ENCODE measurements at regions not wholly inside any gene's neighbourhood (a gene's known extent, or its start where the extent isn't known, plus 50 kb on each side); places are given as distances from the start of the nearest gene placed in this dataset.

- no peak overlapping the region for H3K27ac Mint-ChIP-seq (ENCODE audit: unreplicated experiment)
- CTCF ChIA-PET, result no interaction called here
- H3K9me3 Mint-ChIP-seq (ENCODE audit: unreplicated experiment), result no peaks in the 10 kb centered on the region
- no peak for TF ChIP-seq CTCF (IDR thresholded peaks at IDR 0.05; ENCODE audit: insufficient read depth in 1 of 2, low read depth in 1 of 2, low read length in 1 of 2, severe bottlenecking in 1 of 2, unreplicated experiment in 1 of 2)
- Histone ChIP-seq H3K36me3 (ENCODE audit: control insufficient read depth, insufficient read depth, low read length) (no peaks in the 10 kb centered on the region), H3K27me3 (replicated peaks; ENCODE audit: control insufficient read depth, insufficient read depth, low read length) (no peaks in the 10 kb centered on the region), H3K4me3 (ENCODE audit: low read depth, low read length) (no peak overlapping the region), H3K4me1 (no peaks in the 10 kb centered on the region), H3K9me3 (no peaks in the 10 kb centered on the region)
- no peak overlapping the region for H3K4me3 Mint-ChIP-seq (ENCODE audit: unreplicated experiment)
- no peaks in the 10 kb centered on the region for H3K36me3 Mint-ChIP-seq (ENCODE audit: insufficient read depth, unreplicated experiment)
- peaks cover 10% of the 10 kb centered on the region for H3K27me3 Mint-ChIP-seq (ENCODE audit: insufficient read depth, unreplicated experiment)
- intact Hi-C loops (cut with micrococcal nuclease; ENCODE audit: unreplicated experiment), result no loop called here
- no TSS peak for BruUV-seq (replicated peaks)
- no peak for DNase-seq
- no peaks in the 10 kb centered on the region for H3K4me1 Mint-ChIP-seq (ENCODE audit: low read depth, unreplicated experiment)
- POLR2A ChIA-PET, result no interaction called here
These were observed 77.5 kb upstream of the CAST start for GRCh38 chr5:96584712-96585111.

GRCh38 chr5:96588539-96588938 is 73.6 kb upstream of the CAST start:
- ChIA-PET CTCF (no interaction called here), POLR2A (no interaction called here)
- Histone ChIP-seq H3K9me3 (no peaks in the 10 kb centered on the region), H3K36me3 (ENCODE audit: control insufficient read depth, insufficient read depth, low read length) (no peaks in the 10 kb centered on the region; the same call in 1 of the 2 replicates), H3K27me3 (replicated peaks; ENCODE audit: control insufficient read depth, insufficient read depth, low read length) (no peaks in the 10 kb centered on the region), H3K4me1 (no peaks in the 10 kb centered on the region), H3K4me3 (ENCODE audit: low read depth, low read length) (no peak overlapping the region)
- Mint-ChIP-seq H3K27ac (ENCODE audit: unreplicated experiment) (no peak overlapping the region), H3K9me3 (ENCODE audit: unreplicated experiment) (no peaks in the 10 kb centered on the region), H3K27me3 (ENCODE audit: insufficient read depth, unreplicated experiment) (peaks cover 13% of the 10 kb centered on the region), H3K4me1 (ENCODE audit: low read depth, unreplicated experiment) (peaks cover 6% of the 10 kb centered on the region), H3K36me3 (ENCODE audit: insufficient read depth, unreplicated experiment) (no peaks in the 10 kb centered on the region), H3K4me3 (ENCODE audit: unreplicated experiment) (no peak overlapping the region)
- intact Hi-C loops (cut with micrococcal nuclease; ENCODE audit: unreplicated experiment), result no loop called here
- no TSS peak for BruUV-seq (replicated peaks)
- no peak for DNase-seq
- TF ChIP-seq CTCF (IDR thresholded peaks at IDR 0.05; ENCODE audit: insufficient read depth in 1 of 2, low read depth in 1 of 2, low read length in 1 of 2, severe bottlenecking in 1 of 2, unreplicated experiment in 1 of 2), result no peak

- intact Hi-C loops (cut with micrococcal nuclease; ENCODE audit: unreplicated experiment), result no loop called here
- Histone ChIP-seq H3K36me3 (ENCODE audit: control insufficient read depth, insufficient read depth, low read length) (no peaks in the 10 kb centered on the region; the same call in 1 of the 2 replicates), H3K9me3 (no peaks in the 10 kb centered on the region), H3K4me3 (ENCODE audit: low read depth, low read length) (no peak overlapping the region), H3K4me1 (no peaks in the 10 kb centered on the region), H3K27me3 (replicated peaks; ENCODE audit: control insufficient read depth, insufficient read depth, low read length) (no peaks in the 10 kb centered on the region)
- Mint-ChIP-seq H3K27ac (ENCODE audit: unreplicated experiment) (no peak overlapping the region), H3K9me3 (ENCODE audit: unreplicated experiment) (no peaks in the 10 kb centered on the region), H3K4me3 (ENCODE audit: unreplicated experiment) (no peak overlapping the region), H3K36me3 (ENCODE audit: insufficient read depth, unreplicated experiment) (no peaks in the 10 kb centered on the region), H3K4me1 (ENCODE audit: low read depth, unreplicated experiment) (peaks cover 6% of the 10 kb centered on the region), H3K27me3 (ENCODE audit: insufficient read depth, unreplicated experiment) (peaks cover 5% of the 10 kb centered on the region)
- ChIA-PET POLR2A (no interaction called here), CTCF (no interaction called here)
- BruUV-seq (replicated peaks), result no TSS peak
- DNase-seq, result no peak
- no peak for TF ChIP-seq CTCF (IDR thresholded peaks at IDR 0.05; ENCODE audit: insufficient read depth in 1 of 2, low read depth in 1 of 2, low read length in 1 of 2, severe bottlenecking in 1 of 2, unreplicated experiment in 1 of 2)
These were observed 71.4 kb upstream of the CAST start for GRCh38 chr5:96590796-96591195.
